HG03139 (cell line): ENCODE measurements at regions not wholly inside any gene's neighbourhood (a gene's known extent, or its start where the extent isn't known, plus 50 kb on each side); places are given as distances from the start of the nearest gene placed in this dataset.
A peak's percentile ranks its signal among the peaks of the same experiment; 100 is the strongest.

Experiments
- ATAC-seq: cut with Tn5 transposase; IDR thresholded peaks from one replicate; pipeline ENCODE4 v1.9.1; 2021; ENCODE audit not compliant: unreplicated experiment

DNA sequence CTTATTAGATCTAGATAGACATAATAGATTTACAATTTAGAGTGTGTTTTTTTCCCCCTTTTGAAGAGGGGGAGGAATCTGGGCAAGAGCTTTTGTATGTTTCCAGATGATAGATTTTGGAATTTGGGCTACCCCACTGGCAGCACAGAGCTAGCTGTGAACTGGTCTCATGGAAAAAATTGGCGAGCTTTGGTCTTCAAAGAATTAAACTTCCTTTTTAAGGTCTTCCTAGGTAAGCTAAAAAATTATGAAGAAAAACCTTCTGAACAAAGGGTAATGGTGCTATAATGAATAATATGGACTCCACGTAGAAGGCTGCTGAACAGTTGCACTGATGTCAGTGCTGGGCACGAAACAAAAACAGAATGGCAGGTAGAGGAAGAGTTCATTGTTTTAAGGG, 109.3 kb downstream of the ZIC5 start:
- no peak for ATAC-seq

DNA sequence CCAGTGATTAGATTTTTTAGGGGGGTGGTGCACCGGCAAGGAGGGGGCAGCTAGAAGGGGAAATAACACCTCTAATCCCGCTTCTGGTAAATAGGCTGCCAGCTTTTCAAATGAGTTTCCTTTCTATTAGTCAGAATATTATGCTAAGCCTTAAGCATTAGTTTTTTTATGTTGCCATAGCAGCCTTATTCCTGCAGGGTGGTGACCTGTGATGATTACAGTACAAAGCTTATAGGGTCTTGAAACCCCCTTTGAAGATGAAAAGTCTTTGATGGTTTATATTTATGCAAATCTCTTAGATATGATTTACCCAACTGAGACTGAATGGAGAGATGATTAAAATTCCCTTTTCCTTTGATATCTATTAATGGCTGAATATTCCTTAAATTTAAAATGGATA, 109.8 kb downstream of the ZIC5 start:
- ATAC-seq, result no peak

DNA sequence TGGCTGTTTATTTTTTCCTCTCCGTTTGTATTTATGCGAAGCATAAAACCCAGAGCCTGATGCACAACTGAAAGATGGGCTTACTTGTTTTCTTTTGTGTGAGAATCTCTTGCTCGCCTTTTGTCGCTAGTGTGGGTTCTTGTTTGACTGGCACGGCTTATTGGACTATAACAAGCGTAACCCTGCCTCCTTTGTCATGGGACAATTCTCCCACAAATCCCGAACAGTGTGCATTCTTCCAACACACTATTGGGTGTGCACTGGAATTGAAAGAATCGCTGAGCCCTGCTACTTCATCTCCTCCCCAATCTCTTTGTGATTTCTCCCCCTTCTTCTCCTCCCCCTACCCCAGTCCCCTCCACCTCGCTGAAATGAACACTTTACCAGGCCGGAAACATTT, 110.8 kb downstream of the ZIC5 start:
- no peak for ATAC-seq

DNA sequence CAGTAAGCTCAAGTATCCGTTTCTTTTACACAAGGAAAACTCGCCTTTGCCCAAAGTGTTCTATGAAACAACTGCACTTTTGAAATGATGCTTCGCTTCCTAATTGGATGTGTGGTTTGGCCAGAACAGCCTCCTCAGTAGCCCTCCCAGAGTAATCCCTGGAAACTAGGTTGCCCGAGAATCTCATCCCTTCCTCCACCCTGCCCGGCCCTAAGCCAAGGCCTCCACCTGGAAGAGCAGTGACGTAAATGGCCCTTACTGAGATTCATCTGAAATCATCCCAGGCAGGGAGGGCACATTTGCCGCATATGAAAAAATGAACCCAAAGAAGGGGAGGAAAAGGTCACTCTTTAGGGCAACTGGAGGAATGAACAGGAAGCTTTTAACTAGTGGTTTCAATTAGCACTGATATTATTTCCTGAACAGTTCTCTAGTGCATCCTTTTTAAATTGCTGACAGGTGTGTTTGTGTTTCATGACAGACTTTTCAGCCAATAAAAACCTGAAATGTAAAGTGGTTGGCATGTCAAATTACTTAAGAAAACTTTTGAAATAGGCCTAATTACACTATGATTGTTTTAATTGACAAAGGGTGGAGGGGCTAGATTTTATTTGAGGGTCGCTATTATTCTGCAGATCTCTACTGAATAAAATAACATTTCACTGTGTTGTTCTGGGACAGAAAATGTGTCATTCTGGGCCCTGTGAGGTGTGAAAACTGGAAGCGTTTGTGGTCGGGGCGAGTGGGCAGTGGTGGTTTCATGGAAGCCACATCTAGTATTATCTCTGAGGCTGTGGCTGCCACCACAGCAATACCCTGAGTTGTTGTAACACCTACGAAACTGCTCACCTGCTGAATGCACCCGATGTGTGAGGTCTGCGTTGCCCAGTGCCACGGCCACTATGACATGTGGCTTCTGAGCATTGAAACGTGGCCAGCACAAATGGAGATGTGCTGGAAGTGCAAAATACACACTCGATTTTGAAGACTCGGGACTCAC, 112.1 kb downstream of the ZIC5 start:
- ATAC-seq, result peak; percentile 86

DNA sequence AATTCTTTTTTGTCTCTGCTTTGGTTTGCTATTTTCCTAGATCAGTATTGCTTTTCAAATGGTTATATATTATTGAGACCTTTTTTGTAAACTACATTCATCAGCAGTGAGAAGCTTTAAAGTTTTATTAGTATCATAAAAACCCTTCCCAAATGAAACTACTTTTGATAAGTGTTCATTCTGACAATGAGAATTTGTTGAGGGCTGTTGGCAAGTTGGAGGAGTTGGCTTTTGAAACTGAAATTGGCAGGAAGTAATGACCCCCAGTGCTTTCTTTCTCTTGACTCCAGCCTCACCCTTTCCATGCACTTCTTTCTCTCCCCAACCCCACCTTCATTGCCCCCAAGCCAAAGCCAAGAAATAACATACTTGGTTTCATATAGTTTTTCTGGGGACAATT, 113.8 kb downstream of the ZIC5 start:
- no peak for ATAC-seq

DNA sequence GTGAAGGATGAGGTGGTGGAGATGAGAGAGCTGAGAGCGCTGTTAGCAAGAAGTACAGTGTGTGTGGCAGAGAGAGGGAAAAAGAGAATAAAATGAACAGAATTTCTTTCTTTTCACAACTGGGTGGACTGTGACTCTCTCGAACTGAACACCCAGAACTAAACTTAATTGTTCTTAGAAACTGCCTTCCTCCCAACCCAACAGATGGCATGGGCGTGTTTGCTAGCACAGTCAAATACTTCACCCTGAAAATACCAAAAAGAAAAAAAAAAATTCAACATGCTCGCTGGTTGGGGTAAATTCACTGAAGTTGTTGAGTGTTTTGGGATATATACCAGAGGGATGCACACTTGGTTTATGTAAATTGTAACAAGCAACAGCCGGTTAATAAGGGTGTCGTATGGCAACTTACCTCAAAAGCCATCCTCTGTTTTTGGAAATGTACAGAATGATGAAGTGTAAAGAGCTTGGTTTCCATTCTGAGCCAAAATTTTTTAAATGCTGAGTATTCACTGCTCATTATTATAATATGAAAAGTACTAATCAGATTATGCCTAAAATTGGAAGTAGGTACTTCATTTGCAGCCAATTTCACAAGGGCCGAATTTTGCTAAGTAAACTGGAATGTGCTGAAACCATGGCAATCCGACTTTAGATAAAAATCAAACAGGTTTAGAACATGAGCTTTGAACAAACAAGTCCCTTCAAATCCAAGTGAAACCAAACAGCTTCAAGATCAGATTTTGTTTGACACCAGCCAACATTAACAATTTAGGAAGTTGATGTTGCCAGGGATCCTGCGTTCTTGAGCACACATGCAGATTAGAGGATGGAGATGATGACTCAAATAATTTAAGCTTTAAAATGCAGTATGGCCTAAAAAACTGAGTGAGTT, 115.8 kb downstream of the ZIC5 start:
- ATAC-seq, result no peak

DNA sequence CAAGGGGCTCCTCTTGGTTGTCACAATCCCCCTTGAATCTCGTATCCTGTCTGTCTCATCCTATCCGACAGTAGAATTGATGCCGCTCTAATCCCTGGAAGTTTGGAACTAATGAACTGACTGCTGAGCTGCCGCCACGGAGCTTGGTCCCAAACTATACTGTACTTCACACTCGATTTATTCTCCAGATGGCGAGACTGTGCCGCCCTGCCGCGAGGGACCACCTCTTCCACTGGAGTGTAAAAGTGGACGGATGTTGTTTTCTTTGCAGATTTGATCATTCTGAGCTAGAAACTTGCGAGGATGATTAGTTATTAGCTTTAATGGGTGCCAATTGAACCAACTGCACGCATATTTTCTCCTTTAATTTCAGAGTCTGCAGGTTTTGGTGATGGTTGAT, 117.2 kb downstream of the ZIC5 start:
- ATAC-seq, result no peak

DNA sequence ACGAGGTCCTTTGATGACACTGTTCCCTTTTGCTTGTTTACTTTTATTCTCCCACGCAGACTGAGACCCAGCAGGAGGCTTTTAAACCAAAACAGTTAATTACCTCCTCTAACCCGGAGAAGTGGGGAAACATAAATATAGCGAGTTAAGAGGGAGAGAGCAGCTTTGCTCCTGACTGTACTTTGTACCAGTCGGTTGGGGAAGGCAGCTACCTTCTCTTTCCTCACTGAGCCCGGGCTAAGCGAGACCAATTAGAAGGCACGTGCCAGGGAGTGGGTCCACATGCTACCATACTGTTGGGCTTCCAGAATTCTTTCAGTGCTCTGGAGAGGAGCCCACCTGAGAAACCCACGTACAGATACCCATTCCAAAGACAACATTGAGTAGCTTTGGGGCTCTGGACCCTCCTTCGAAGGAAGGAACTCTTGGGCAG, 124.2 kb downstream of the ZIC5 start:
- ATAC-seq, result no peak

DNA sequence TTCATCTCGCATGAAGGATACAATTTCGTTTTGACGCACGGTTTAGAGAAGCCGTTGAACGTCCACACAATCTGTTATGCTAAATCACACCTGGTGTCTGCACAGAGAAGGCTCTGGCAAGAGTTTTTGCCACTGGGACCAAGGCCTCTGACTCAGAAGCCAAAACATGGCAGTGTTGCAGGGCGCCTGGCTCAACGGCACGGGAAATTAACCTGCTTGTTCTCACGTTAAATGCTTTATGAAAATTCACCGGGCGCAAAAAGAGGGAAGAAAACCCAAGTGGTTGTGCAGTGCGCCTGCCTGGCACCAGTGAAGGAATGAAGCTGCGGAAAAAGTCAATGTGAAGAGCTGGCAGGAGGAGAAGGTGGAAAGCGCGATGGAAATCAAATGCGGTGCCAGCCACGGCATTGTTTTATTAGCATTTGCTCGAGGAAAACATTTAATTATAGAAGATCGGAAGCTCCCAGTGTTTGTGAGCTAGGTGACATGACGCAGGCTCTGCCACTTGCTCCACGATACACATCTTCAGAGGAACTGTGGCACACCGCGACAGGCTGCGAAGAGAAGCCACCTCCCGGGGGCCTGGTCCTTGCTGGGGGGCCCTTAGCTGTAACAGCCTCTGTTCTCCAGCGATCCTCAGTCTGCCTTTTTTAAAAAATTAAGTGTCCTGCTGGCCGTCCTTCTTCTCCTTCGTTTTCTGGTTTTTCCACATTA, 126.2 kb downstream of the ZIC5 start:
- no peak for ATAC-seq

DNA sequence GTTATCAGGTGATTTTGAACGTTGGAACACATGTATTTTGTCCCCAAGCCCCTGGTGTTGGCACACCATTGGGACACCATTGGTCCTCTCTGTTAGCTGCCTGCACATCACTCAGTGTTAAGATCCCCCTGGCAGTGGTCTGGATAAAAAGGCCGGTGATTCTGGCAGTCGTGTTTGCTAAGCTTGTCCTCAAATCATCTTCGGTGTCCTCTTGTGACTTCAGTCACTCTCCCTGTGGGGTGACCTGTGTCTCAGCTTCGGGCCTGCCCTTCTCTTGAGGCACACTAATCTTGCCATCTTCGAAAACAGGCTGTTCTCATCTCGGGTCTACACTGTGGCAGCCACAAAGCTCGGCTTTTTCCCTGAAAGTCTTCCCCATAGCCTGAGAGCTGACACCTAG, 127.1 kb downstream of the ZIC5 start:
- no peak for ATAC-seq

DNA sequence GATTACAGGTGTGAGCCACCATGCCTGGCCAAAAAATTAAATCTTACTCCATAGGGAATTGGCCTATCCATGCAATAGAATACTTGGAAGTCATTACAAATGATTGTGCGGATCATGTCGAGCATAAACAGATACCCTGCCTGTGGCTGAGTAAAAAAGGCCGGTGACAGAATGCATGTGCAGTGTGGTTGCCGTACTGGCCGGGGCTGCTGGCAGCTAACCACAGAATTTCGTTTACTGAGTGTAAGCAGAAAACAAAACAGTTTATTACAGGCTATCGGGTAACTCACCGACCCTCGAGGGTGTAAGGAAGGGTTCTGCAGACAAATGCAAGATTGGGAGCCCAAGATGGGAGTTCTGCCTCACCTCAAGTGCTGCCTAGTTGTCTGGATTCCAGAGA, 127.7 kb downstream of the ZIC5 start:
- ATAC-seq, result no peak

DNA sequence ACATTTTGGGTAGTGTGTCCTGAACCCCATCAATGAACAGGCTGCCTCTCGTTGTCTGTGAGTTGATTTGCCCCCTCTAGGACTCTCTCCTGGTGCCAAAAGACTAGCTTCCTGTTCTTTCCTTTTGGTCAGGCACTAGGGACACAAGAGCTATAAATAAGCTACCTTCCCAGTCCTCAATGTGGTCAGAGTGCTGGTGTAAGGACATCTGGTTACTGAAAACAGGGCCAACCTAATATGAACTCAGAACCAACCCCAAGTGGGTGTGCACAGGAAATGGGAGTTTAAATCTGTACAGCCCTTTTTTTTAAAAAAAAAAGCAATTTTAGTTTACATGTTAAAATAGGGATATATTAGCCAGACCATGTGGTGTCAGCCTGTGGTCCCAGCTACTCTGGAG, 129.2 kb downstream of the ZIC5 start:
- no peak for ATAC-seq

DNA sequence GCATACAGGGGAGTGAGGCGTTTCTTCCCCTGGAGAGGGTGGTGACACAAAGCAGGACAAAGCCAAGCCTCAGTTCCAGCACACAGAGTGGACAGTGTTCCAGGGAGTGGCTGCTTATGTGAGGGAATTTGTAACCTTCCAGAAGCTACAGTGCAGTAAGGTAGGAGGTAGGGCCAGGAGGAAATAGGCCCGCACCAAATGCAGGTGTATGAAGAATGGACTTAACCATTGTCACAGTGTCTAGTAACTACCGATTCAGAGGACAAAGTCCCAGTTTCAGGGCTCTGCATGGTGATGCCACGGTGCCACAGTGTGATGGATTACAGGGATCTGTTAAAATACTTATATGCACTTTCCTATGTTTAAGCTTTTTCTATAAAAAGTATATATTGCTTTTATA, 135.3 kb downstream of the ZIC5 start:
- no peak for ATAC-seq

DNA sequence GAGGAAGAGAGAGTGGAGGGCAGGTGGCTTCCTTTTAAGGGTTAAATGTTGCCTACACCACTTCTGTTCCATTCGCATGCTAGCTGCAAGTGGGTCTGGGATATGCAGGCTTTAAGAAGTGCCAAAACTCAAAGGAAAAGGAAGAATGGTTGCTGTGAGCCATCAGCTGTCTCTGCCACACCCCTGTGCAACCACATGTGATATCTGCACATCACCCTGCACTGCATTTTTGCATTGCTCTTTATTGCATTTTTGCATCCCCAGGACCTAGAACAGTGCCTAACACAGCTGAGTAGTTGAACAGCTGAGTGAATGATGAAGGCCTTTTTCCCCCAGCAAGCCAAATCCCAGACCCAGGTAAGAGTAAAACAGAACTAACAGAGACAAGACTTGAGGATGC, 136.1 kb downstream of the ZIC5 start:
- no peak for ATAC-seq

DNA sequence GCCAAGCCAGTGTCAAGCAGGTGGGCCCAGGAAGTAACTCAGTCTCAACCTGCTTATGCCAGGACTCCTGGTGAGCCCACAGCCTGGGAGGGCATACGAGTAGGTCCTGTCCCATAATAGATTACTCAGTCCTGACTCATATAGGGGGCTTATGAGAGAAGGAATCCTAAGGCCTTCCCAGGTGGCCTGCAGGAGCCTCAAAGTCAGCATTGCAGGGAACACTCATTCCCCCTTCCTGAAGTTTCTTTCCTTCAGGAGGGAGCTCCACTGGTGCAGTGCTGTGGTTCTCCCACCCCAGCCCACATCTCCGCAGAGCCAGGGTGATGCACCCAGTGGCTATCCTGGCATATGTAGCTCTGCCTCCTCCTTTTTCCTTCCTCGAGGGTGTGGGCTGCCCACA, 137.3 kb downstream of the ZIC5 start:
- ATAC-seq, result no peak

DNA sequence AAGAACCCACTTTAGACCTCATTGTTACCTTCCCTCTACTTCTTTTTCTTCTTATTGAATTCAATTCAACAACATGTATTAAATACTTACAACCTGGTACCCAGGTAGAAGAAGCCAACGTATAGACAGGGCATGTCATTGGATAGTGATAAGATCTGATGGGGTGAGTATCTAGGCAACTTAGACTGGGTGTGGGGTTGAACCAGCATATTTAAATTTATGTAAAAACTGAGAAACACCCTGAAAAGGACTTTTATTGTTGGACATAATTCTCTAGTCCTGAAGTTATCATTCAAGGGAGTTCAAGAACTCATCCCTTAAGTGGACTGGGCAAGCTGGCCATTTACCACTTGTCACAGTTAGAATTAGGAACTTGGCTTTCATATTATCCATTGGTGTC, 139.2 kb downstream of the ZIC5 start:
- ATAC-seq, result no peak

DNA sequence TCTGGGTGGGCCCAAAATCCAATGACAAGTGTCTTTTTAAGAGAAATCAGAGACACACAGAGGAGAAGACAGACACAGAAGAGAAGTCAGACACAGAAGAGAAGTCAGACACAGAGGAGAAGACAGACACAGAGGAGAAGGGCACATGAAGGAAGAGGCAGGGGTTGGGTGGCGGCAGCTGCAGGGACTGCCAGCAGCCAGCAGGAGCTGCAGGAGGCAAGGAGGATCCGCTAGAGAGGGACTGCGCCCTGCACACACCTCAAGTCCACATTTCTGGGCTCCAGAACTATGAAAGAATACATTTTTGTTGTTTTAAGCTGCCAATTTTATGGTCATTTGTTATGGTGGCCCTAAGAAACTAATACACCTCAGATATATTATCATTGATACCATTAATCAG, 140.6 kb downstream of the ZIC5 start:
- ATAC-seq, result no peak

DNA sequence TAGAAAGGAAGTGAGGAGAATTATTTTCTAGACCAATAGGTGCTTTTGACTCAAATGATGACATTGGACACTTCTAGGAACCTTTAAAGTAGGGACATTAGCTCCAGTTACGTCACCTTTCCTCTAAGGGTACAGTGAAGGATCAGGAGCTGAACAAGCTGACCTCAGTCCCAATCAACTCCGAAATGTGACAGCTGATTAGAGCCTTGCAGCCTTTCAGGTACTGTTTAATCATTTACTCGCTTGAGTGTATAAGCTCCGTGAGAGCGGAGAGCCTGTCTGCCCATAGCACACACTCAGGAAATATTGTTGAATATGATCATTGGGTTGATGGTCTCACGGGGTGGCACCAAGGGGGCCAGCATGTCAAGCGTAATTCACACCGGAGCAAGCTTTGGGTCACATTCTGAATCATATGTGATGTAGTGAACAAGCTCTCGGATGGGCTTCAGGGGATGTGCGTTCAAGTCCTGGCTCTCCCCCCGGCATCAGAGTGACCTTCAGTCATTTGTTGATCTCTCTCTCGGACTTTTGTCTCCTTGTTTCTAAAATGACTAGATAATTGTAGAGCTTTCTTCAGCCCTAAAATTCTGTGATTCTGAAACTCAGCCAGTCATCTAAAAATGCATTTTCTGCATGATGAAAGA, 141.9 kb downstream of the ZIC5 start:
- ATAC-seq, result no peak

DNA sequence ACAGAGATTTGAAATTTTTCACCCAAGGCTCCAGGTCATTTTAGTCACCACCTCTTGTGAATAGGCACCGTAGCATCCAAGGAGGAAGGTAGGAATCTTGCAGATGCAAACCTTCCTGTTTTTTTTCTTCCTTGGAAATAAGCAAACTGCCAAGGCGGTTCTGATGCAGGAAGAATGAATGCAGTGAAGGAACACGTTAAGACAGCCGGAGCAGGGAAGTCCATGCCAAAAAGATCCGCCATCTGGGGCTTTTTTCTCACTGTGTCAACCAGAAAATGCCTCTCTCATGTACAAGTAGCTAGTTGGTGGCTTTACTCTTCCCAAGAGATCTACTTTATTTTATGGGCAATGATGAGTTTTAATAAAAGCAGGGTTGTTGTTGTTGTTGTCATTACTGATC, 142.4 kb downstream of the ZIC5 start:
- ATAC-seq, result no peak

DNA sequence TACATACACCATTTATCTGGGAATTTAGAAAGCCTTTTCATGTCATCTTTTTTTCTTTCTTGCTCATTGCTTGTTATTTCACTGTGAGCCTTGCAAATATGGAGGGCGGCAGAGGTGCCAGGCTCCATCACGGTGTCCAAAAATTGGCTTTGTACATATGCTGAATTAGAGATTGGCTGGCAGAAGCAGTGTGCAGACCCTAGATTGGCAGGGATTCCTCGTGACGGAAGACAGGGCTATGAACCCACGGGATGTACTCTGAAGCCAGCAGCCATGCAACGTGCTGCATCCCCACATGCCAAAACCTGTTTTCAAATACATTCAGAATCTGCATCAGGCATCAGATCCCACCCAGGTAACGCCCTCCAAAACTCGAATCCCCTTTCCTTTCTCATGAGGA, 142.8 kb downstream of the ZIC5 start:
- no peak for ATAC-seq

DNA sequence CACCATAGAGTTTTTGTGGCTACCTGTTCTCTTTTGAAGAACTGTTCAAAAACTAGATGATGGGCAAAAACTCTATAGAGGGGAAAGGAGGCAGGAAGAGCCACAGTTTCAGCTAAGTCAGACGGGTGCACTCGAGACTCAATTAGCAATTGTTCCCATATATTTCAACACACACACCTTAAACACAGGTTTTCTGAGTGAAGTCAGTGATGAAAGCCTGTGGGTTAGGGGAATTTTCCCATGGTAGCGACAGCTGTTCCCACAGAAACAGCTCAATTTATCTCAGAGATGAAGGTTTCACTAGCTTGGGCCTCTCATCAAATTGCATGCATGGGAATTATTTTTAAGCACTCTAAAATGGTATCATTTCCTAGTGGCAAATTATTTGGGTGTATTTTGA, 143.4 kb downstream of the ZIC5 start:
- no peak for ATAC-seq
